Urinary bladder (tissue), 3 donors: ENCODE measurements at regions not wholly inside any gene's neighbourhood (a gene's known extent, or its start where the extent isn't known, plus 50 kb on each side); places are given as distances from the start of the nearest gene placed in this dataset.

ENCODE experiments used
- DNase-seq: peaks from one replicate; pipeline ENCODE4 v3.0.0-alpha.2; 2015; ENCODE audit errors: extremely low spot score
- H3K27ac ChIP-seq: one replicate; pipeline ENCODE4 v1.5.1; 2013; ENCODE audit warnings: low read depth, mild to moderate bottlenecking, moderate library complexity
- H3K36me3 ChIP-seq: one replicate; pipeline ENCODE4 v1.6.1; 2013; ENCODE audit warnings: mild to moderate bottlenecking, moderate library complexity; ENCODE audit not compliant: insufficient read depth
- H3K4me1 ChIP-seq: one replicate; pipeline ENCODE4 v1.6.1; 2013; ENCODE audit warnings: mild to moderate bottlenecking, moderate library complexity; ENCODE audit not compliant: insufficient read depth
- H3K4me3 ChIP-seq: one replicate; pipeline ENCODE4 v1.5.1; 2013; ENCODE audit warnings: low read depth, low read length
- whole genome bisulfite sequencing: extraction: QIAGEN DNeasy Blood & Tissue Kit; methylation state at CpG from one replicate; pipeline ENCODE4 v1.1.7; 2013; 5-methylcytosine and 5-hydroxymethylcytosine counted together
- donor health status: healthy with polysubstance abuse.
- donor health status: healthy.

GRCh38 chr15:77546870-77547269 lies 85.8 kb downstream of the LINGO1 start:
- 93% methylated on average over 1 of the region's 1 CpG for WGBS
- Histone ChIP-seq H3K4me3 (no peak overlapping the region), H3K4me1 (no peaks in the 10 kb centered on the region), H3K27ac (no peak overlapping the region), H3K36me3 (no peaks in the 10 kb centered on the region)
- no peak for DNase-seq

- Histone ChIP-seq H3K4me3 (no peak overlapping the region), H3K27ac (no peak overlapping the region), H3K4me1 (no peaks in the 10 kb centered on the region), H3K36me3 (no peaks in the 10 kb centered on the region)
- 18% methylated on average over 4 of the region's 4 CpGs for WGBS
- no peak for DNase-seq
These were observed 86.6 kb downstream of the LINGO1 start for GRCh38 chr15:77546050-77546501.

- DNase-seq: no peak
- H3K4me1 ChIP-seq: no peaks in the 10 kb centered on the region
- H3K27ac ChIP-seq: no peak overlapping the region
- WGBS: 79% methylated on average over 6 of the region's 6 CpGs
- H3K36me3 ChIP-seq: no peaks in the 10 kb centered on the region
- no peak overlapping the region for H3K4me3 ChIP-seq
These were observed 87.7 kb downstream of the LINGO1 start for GRCh38 chr15:77545058-77545457.

GRCh38 chr15:77544162-77544561 lies 88.5 kb downstream of the LINGO1 start:
- WGBS: 78% methylated on average over 8 of the region's 8 CpGs
- no peak for DNase-seq

GRCh38 chr15:77543159-77543882 lies 89.4 kb downstream of the LINGO1 start:
- Histone ChIP-seq H3K36me3 (no peaks in the 10 kb centered on the region), H3K4me1 (no peaks in the 10 kb centered on the region), H3K27ac (no peak overlapping the region), H3K4me3 (peak overlapping the region; percentile 10)
- WGBS: 6% methylated on average over 32 of the region's 32 CpGs
- no peak for DNase-seq

More at GRCh38 chr15:77544162-77544561, 88.5 kb downstream of the LINGO1 start:
- H3K4me3 ChIP-seq: no peak overlapping the region
- H3K4me1 ChIP-seq: no peaks in the 10 kb centered on the region
- no peaks in the 10 kb centered on the region for H3K36me3 ChIP-seq
- no peak overlapping the region for H3K27ac ChIP-seq

GRCh38 chr15:77542491-77543001 lies 90.2 kb downstream of the LINGO1 start:
- 91% methylated on average over 16 of the region's 16 CpGs for WGBS
- no peak overlapping the region for H3K27ac ChIP-seq

GRCh38 chr15:77541421-77542181 lies 91.1 kb downstream of the LINGO1 start:
- DNase-seq: no peak
- H3K4me3 ChIP-seq: no peak overlapping the region
- no peaks in the 10 kb centered on the region for H3K4me1 ChIP-seq
- no peak overlapping the region for H3K27ac ChIP-seq
- 59% methylated on average over 13 of the region's 13 CpGs for WGBS
- no peaks in the 10 kb centered on the region for H3K36me3 ChIP-seq

More at GRCh38 chr15:77542491-77543001, 90.2 kb downstream of the LINGO1 start:
- no peak for DNase-seq
- Histone ChIP-seq H3K4me1 (no peaks in the 10 kb centered on the region), H3K4me3 (no peak overlapping the region), H3K36me3 (no peaks in the 10 kb centered on the region)

GRCh38 chr15:77540312-77541060 lies 92.2 kb downstream of the LINGO1 start:
- H3K4me3 ChIP-seq: no peak overlapping the region
- WGBS: 84% methylated on average over 13 of the region's 13 CpGs
- no peaks in the 10 kb centered on the region for H3K36me3 ChIP-seq
- DNase-seq: no peak
- no peaks in the 10 kb centered on the region for H3K4me1 ChIP-seq
- H3K27ac ChIP-seq: no peak overlapping the region

- no peak overlapping the region for H3K27ac ChIP-seq
- no peaks in the 10 kb centered on the region for H3K4me1 ChIP-seq
- no peaks in the 10 kb centered on the region for H3K36me3 ChIP-seq
- H3K4me3 ChIP-seq: no peak overlapping the region
- WGBS: 76% methylated on average over 5 of the region's 5 CpGs
- DNase-seq: no peak
These were observed 93.8 kb downstream of the LINGO1 start for GRCh38 chr15:77538793-77539497.

GRCh38 chr15:77538027-77538451 lies 94.7 kb downstream of the LINGO1 start:
- Histone ChIP-seq H3K27ac (no peak overlapping the region), H3K4me3 (no peak overlapping the region), H3K36me3 (no peaks in the 10 kb centered on the region), H3K4me1 (no peaks in the 10 kb centered on the region)
- 61% methylated on average over 7 of the region's 7 CpGs for WGBS
- no peak for DNase-seq

GRCh38 chr15:77537006-77537405 lies 95.7 kb downstream of the LINGO1 start:
- DNase-seq: no peak
- 100% methylated on average over 1 of the region's 1 CpG for WGBS
- H3K27ac ChIP-seq: no peak overlapping the region
- no peaks in the 10 kb centered on the region for H3K36me3 ChIP-seq
- H3K4me3 ChIP-seq: no peak overlapping the region
- no peaks in the 10 kb centered on the region for H3K4me1 ChIP-seq

GRCh38 chr15:77535845-77536244 lies 96.9 kb downstream of the LINGO1 start:
- H3K36me3 ChIP-seq: no peaks in the 10 kb centered on the region
- no peak for DNase-seq
- H3K4me3 ChIP-seq: no peak overlapping the region
- 95% methylated on average over 7 of the region's 7 CpGs for WGBS
- H3K4me1 ChIP-seq: no peaks in the 10 kb centered on the region
- no peak overlapping the region for H3K27ac ChIP-seq
